Choroid plexus epithelial cell (primary cell): ENCODE measurements at regions not wholly inside any gene's neighbourhood (a gene's known extent, or its start where the extent isn't known, plus 50 kb on each side); places are given as distances from the start of the nearest gene placed in this dataset.

Experiments
- DNase-seq: peaks from one replicate; pipeline ENCODE4 v3.0.0-alpha.2; 2010; ENCODE audit warnings: low read depth
- H3K4me3 ChIP-seq: 2 replicates; pipeline ENCODE4 v1.5.1; 2011; ENCODE audit warnings: low read depth, mild to moderate bottlenecking, control low read depth, low read length, moderate library complexity
- TF ChIP-seq, protein P1 (sequence below): conservative IDR thresholded peaks from 2 replicates; pipeline ENCODE4 v1.5.1; 2011; ENCODE audit warnings: low read depth, mild to moderate bottlenecking, control low read depth, inconsistent platforms, low read length, moderate library complexity

GRCh38 chr1:181424786-181425403 lies 58.4 kb upstream of the CACNA1E start:
- no peak overlapping the region for H3K4me3 ChIP-seq
- peak; percentile 74 for DNase-seq
- TF ChIP-seq, protein P1, sequence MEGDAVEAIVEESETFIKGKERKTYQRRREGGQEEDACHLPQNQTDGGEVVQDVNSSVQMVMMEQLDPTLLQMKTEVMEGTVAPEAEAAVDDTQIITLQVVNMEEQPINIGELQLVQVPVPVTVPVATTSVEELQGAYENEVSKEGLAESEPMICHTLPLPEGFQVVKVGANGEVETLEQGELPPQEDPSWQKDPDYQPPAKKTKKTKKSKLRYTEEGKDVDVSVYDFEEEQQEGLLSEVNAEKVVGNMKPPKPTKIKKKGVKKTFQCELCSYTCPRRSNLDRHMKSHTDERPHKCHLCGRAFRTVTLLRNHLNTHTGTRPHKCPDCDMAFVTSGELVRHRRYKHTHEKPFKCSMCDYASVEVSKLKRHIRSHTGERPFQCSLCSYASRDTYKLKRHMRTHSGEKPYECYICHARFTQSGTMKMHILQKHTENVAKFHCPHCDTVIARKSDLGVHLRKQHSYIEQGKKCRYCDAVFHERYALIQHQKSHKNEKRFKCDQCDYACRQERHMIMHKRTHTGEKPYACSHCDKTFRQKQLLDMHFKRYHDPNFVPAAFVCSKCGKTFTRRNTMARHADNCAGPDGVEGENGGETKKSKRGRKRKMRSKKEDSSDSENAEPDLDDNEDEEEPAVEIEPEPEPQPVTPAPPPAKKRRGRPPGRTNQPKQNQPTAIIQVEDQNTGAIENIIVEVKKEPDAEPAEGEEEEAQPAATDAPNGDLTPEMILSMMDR = peak; percentile 91

- TF ChIP-seq, protein P1 = no peak
- DNase-seq = no peak
- no peak overlapping the region for H3K4me3 ChIP-seq
These were observed 57.8 kb upstream of the CACNA1E start for GRCh38 chr1:181425566-181425965.

DNA sequence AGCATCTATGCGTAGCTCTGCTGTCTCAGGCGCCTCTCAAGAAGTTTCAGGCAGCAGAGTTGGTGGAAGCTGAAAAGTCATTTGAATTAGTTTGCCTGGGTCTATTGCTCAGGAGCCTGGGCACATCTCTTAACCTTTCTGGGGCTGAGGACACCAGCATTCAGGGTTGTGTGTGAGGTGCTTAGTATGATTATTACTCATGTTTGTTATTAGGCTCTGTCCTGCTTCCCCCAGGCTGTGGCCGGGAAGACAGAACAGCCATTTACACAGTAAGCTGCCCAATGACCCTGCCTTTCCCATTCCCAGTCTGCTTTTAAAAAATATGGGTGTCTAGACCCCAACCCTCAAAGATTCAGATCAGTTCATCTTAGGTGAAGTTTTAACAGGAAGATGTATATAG lies 53.9 kb upstream of the CACNA1E start:
- no peak overlapping the region for H3K4me3 ChIP-seq
- TF ChIP-seq, protein P1 = no peak
- DNase-seq = no peak

DNA sequence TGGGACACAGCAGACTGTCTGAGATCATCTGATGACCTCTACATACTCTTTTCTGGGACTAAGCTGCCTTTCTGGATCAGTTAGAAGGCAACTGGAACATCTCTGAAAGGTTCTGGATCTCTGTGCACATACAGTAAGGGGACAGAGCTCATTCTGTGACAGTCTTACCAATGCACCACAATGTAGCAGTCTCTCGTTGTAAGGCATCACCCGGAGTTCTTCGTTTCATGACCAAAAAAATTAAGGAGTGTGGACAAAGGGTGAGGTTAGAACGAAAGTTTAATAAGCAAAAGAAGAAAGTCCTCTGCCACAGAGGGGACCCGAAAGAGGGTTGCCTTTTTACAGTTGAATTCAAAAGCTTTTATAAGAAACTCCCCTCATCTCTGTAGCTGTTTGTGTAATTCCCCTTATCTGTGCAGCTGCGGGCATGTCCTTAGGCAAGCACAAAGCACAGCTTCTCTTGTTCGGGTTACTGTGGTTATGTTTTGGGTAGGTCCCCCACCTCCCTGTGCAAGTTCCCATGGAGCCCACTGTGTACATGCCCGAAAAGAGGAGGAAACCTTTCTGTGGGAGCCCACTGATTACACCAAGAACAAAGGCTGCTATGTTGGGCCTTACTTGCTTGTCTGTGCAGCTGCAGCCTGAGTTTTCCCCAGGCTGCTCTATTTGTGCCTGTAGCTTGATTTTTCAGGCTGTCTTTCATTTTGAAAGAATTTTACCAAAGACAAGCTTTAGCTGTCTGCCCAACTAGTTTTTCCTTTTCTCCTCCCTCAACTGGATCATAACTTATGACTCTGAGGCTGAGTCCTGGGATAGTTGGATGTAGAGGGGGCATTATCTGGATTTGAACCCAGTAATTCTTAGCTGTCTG lies 53.1 kb upstream of the CACNA1E start:
- no peak for DNase-seq
- no peak overlapping the region for H3K4me3 ChIP-seq
- TF ChIP-seq, protein P1 = no peak
